ENCODE measurements at regions not wholly inside any gene's neighbourhood (a gene's known extent, or its start where the extent isn't known, plus 50 kb on each side); places are given as distances from the start of the nearest gene placed in this dataset.

DNA sequence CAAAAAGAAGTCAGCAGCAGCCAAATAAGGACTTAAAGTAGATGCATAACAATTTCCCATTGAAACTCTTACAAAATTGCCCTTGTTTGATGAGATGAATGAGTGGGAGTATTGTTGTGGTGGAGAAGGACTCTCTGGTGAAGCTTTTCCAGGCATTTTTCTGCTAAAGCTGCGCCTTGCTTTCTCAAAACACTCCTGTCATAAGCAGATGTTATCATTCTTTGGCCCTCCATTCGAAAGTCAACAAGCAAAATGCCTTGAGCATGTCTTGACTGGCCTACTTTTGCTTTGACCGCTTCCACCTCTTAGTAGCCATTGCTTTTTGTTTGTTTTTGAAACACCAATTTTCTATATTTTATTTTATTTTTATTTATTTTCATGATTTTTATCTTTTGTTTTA is 340.9 kb upstream of the FGF13 start:
- no peak for TF ChIP-seq POLR2AphosphoS5 (IDR thresholded peaks at IDR 0.05)
- TF ChIP-seq, protein P1, sequence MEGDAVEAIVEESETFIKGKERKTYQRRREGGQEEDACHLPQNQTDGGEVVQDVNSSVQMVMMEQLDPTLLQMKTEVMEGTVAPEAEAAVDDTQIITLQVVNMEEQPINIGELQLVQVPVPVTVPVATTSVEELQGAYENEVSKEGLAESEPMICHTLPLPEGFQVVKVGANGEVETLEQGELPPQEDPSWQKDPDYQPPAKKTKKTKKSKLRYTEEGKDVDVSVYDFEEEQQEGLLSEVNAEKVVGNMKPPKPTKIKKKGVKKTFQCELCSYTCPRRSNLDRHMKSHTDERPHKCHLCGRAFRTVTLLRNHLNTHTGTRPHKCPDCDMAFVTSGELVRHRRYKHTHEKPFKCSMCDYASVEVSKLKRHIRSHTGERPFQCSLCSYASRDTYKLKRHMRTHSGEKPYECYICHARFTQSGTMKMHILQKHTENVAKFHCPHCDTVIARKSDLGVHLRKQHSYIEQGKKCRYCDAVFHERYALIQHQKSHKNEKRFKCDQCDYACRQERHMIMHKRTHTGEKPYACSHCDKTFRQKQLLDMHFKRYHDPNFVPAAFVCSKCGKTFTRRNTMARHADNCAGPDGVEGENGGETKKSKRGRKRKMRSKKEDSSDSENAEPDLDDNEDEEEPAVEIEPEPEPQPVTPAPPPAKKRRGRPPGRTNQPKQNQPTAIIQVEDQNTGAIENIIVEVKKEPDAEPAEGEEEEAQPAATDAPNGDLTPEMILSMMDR (IDR thresholded peaks at IDR 0.05): no peak
- TF ChIP-seq POLR2A (IDR thresholded peaks at IDR 0.05): no peak

Measured in transverse colon (tissue), 4 donors.